Esophagus mucosa (tissue), 1 donor: ENCODE measurements at regions not wholly inside any gene's neighbourhood (a gene's known extent, or its start where the extent isn't known, plus 50 kb on each side); places are given as distances from the start of the nearest gene placed in this dataset.
"Not testable (repeated sequence)": the region's sequence is repeated elsewhere in the genome, so short reads cannot be mapped to it uniquely, and the experiment has no call there.

ENCODE experiments used
- ATAC-seq: fragments of 200-7000 bp; cut with Tn5 transposase; one replicate; pipeline ENCODE4 v1.9.1; 2020
- donor health status: DM: yes; HTN: yes; CAD: no.

DNA sequence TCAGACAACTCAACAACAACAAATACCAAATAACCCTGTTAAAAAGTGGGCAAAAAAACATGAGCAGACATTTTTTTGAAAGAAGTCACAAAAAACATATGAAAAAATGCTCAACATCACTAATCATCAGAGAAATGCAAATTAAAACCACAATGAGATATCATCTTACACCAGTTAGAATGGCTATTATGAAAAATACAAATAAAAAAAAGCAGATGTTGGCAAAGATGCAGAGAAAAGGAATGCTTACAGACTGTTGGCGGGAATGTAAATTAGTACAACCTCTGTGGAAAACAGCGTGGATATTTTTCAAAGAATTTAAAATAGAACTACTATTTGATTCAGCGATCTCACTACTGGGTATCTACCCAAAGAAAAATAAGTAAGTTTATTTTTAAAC, 114.0 kb downstream of the SLC38A4 start:
- ATAC-seq = no peak

DNA sequence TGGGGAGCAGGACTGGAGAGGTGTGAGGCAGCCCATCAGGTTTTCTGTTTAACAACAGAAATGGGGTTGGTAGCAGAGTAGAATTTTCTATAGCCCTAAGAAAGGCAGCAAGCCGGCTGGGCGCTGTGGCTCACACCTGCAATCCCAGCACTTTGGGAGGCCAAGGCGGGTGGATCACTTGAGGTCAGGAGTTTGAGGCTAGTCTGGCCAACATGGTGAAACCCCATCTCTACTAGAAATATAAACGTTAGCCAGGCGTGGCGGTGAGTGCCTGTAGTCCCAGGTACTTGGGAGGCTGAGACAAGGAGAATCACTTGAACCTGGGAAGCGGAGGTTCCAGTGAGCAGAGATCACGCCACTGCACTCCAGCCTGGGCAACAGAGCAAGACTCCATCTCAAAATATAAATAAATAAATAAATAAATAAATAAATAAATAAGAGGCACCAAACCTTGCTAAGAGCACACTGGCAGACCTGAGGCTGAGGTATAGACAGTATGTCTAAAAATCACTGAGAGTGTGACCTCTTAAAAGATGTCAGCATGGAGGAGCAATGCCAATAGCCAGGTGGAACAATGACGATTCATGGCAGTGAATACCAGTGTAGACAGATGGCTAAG, 115.6 kb downstream of the SLC38A4 start:
- ATAC-seq = no peak

DNA sequence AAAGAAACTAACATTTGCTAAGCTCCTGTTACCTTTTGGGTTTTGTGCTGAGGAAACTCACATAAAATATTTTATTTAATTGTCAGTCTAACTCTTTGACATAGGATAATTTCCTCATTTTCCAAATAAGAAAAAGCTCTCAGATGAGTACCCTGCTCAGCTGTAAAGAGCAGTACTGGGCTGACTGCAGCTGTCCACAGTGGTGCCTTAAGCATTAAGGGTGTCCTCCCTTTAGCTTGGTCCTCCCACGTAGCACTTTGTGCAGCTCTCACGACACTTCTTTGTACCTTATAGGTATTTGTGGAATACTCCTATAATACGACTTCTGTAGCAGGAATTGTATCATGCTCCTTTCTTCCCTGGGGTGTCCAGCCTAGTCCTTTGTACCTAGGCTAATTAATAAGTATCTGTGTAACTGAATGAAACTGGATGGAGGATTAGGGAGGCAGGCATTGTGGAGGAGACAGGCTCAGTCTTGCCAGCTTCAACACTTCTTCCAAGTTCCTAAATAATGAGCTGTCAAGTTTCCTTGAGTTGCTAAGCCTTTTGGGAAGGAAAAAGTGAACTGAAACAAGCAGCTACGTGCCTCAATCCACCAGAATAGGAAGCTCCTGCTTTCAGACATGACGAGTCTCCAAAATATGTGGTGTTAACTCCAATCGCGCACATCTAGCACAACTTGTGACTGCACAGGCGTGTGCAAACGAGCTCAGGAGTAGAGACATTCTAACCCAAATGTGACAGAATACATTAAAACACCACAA, 123.0 kb downstream of the SLC38A4 start:
- peak; percentile 96 for ATAC-seq

DNA sequence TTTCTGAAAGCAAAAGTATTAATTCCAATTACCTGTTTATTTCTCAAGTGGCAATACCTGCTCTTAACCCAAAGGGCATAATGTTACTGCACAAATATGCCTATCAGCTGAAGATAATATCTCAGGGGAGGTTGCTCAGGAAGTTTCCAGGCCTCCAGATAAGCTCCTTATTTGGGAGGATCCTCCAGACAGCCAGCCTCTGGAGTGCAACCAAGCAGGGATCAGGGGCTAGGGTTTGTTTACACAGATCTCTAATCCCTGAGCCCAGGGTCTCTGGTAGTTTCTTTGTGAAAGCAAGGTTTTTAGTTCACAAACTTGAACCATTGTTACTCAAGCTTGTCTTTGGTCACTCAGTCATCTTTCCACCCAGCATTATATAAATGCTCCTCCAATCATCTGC, 124.4 kb downstream of the SLC38A4 start:
- no peak for ATAC-seq

DNA sequence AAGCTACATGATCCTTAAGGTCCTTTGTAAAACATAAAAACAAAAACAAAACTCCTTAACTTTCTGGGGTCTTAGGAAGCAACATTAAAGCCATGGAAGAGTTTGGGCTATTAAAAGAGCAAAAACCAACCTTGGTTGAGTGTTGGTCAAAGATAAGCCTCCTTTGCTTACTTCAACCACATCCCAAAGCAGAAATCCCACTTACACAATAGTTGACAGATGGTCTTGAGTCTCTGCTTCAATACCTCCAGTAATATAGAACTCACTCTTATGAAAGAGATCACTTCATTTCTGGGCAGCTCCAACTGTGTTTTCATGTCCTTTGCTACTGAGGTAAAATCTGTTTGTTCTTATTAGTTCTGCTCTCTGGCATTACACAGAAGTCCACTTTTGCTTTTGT, 125.8 kb downstream of the SLC38A4 start:
- ATAC-seq = no peak

DNA sequence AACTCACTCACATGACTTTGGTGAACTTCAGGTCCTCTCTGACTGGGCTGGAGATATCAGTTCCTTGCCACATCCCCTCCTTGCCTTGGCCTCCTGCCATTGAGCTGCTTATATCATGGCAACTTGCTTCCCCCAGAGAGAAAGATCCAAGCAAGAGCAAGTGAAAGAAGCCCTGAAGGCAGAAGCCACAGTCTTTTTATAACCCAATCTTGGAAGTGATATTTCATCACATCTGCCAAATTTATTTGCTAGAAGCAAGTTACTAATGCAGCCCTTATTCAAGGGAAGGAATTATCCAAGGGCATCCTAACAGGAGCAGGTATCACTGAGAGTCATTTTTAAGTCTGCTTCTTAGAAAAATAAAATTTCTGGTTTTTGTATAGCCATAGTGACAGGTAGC, 127.8 kb downstream of the SLC38A4 start:
- ATAC-seq = no peak

DNA sequence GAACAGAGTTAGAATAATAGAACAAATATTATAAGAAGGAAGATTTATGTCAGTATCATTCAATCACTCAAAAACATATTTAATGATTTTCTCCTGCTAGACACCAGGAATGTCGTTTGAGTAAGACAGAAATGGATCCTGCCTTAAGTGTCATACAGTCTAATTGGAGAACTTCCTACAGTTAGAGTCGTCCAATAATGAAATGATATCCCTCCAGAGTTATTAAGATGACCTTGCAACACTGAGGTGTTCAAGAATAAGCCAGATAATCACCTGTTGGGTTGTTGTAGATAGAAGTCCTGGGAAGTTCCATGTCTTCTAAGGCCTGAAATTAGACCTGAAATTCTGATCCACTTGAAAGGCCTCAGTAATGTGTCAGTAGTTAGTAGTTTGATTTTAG, 132.3 kb downstream of the SLC38A4 start:
- no peak for ATAC-seq

DNA sequence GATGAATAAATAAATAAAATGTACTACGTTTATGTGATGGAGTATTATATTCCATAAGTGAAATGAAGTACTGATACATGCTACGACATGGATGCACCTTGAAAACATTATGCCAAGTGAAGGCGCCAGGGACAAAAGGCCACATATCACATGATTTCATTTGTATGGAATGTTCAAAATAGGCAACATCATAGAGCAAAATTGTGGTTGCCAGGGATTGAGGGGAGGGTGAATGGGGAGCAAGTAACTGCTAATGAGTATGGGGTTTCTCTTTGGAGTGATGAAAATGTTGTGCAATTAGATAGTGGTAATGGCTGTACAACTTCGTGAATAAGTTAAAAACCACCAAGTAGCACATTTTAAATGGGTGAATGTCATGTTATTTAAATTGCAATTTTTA, 132.8 kb downstream of the SLC38A4 start:
- no peak for ATAC-seq

DNA sequence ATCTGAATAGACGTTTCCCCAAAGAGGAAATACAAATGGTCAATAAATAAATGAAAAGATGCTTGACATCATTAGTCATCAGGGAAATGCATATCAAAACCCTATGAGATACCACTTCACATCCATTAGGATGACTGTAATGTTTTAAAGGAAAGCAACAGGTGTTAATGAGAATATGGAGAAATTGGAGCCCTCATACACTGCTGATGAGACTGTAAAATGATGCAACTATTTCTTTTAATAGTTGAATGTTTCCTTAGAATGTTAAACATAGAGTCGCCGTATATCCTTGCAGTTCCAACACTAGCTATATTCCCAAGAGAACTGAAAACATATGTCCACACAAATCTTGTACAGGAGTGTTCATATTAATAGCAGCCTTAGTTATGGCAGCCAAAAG, 133.2 kb downstream of the SLC38A4 start:
- ATAC-seq = no peak

DNA sequence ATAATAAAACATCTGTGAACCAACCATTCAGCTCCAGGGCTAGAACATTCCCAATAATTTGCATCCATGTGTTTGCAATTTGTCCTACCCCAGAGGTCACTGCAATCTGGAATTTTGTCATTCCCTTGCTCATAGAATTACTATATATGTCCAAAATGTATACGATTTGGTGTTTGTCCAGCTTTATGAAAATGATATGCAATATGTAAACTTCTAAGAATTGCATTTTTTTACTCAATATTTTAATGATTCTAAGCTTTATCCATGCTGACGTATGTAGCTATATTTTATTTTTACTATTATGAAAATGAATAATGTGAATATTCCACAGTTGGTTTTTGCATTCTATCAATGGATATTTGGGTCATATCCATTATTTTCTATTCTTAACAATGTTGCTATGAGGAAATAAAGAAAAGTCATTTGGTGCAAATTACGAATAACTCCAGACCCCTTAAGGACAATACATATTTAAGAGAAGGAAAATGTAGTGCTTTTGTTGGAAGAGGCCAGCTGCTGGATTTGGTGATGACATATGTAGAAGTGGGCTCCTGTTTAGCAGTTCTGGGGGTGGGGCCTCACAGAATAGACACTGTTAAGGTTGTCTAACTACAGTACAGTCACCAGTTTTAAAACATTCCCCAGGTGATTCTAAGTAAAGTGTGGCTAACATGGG, 139.4 kb downstream of the SLC38A4 start:
- ATAC-seq = no peak

DNA sequence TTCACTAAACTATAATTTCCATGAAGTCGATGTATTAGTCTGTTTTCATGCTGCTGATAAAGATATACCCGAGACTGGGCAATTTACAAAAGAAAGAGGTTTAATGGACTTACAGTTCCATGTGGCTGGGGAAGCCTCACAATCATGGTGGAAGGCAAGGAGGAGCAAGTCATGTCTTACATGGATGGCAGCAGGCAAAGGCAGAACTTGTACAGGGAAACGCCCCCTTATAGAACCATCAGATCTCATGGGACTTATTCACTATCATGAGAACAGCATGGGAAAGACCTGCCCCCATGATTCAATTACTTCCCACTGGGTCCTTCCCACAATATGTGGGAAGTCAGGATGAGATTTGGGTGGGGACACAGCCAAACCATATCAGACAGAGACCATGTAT, 141.6 kb downstream of the SLC38A4 start:
- not testable (repeated sequence) for ATAC-seq

DNA sequence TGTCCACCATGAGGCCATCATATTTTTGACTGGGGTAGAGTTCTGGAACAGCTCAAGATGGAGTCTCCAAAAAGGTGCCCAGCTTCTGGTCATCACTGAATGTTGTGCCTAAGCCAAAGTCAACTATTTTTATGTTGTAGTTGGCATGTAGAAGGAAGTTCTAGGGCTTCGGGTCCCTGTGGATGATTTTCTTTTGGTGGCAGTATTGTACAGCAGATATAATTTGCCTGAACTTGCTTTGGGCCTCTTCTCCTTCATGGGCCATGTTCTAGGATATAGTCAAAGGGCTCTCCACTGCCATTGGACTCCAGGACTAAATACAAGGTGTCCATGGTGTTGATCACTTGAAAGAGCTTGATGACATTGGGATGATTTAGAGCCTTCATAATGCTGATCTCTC, 143.6 kb downstream of the SLC38A4 start:
- ATAC-seq = no peak

DNA sequence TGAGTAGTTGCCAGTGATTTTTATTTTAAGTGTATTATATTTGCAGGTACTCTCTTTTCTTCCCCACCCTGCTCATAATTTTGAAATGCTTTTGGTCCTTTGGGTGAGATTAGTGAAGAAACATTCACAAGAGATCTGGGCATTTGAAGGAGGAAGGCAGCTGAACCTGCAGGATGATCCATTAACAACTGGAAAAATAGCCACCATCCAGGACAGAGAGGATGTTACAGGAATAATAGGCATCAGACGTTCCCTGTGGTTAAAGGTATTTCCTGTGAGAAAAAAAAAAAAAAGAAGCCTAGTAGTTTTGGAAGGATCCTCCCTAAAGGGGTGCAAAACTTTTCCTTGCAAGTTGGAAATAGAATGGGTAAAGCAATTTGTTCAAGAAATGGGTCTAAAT, 145.3 kb downstream of the SLC38A4 start:
- ATAC-seq = no peak

DNA sequence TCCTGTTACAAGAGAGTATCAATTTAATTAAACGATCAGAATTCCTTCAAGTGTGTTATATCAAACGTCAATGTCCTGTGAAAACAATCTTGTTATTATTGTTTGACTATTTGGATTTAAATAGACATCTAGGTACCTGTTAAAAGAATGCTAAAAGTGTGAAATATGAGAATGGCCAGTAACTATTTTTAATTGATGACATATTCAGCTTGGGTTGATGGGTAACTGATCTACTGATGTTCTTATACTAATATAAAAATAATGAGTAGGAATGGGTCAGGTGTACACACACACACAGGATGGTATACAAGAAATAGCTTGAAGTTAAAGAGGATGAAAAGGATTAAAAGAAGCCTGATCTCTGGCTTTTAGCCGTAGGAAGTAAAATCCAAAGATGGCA, 146.0 kb downstream of the SLC38A4 start:
- no peak for ATAC-seq

DNA sequence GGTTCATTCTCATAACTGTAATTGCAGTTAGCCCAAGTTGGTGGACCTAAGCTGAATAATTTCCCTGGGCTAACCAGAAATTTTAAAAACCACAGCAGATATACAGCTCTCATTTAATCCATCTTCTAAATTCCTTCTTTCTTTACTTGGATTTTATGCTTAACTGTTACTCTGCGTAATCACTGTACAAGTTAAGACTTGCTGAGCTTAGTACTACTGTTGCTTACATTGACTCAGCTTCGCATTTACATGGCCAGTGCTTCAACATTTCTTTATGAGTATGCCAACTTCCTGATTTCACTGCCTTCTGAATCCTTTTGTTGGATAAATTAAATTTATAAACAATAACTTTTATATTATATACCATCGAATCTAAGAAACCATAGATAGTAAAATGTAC, 147.4 kb downstream of the SLC38A4 start:
- ATAC-seq = peak; percentile 75

DNA sequence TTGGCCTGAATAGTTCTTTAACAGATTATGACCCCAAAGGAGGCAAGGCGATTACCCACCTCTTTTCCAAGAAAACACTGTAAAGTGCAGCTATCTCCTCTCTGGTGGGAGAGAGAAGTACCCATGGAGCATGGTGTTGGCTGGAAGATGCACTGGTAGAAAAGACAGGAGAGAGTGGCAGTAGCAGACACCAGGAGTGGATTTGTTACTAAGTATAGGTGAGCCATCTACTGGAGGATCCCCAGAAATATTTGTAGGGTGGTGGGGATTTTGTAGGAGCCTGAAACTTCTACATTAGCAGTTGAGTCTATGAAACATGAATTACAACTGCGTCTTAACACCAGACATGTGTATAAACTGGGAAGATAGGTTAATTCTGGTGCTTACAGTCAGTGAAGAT, 148.0 kb downstream of the SLC38A4 start:
- ATAC-seq = peak; percentile 52

DNA sequence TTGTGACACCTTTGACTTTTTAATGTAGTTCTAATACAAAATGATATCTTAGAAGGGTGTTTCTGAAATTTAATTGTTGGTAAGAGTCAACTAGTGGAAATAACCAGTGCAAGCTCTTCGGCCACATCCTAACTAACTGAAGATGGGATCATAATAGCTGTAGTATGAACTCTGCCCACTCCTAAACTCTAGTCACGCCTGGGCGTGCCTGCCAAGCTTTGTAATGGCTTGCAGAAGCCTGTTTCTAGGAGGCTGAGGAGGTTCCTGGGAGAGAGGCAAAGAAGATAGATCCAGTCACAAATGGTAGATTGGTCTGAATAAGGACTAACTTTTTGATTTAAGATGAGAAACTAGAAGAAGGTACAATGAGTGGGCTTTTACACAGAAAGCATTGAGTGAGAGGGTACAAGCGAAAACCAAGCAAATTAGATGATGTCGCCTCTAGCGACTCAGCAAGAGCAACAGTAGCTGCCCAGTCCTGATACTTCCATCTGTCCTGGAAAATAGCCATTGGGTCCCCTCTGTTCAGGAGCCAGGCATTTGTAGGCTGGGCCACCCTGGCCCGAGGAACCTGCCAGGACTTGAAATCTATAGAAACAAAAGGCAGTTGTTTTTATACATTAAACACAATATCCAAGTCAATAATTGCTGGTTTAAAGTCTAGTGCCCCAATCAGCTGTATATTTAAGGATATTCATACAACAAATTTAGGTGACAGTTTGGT, 148.8 kb downstream of the SLC38A4 start:
- peak; percentile 76 for ATAC-seq

DNA sequence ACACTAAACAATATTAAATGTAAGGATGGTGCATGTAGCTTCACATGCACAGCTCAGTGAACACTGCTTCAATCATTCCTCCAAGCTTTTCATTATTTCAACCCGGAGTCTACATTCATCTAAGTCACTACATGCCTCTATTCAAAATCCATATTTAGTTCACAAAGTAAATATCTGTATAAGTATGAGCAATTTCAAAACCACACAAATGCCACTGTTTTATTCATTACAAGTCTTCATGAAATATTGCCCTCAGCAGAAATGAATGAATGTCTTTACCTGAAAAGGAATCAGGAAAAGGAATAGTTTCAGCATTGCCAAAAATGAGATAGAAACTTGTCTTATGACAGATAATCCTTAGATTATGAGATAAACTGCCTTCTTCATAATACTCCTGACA, 149.4 kb downstream of the SLC38A4 start:
- peak; percentile 20 for ATAC-seq

DNA sequence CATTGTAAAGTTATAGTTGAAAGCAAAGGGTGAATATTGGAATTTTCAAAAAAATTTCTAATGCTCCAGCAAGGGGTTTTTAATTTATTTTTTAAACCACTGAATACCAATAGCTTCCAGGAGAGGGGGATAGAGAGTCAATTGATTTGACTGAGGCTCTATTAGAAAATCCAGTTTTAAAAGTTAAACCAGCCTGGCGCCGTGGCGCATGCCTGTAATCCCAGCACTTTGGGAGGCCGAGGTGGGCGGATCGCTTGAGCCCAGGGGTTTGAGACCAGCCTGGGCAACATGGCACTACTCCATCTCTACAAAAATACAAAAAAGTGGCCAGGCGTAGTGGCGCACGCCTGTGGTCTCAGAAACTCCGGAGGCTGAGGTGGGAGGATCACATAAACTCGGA, 150.1 kb downstream of the SLC38A4 start:
- peak; percentile 31 for ATAC-seq

DNA sequence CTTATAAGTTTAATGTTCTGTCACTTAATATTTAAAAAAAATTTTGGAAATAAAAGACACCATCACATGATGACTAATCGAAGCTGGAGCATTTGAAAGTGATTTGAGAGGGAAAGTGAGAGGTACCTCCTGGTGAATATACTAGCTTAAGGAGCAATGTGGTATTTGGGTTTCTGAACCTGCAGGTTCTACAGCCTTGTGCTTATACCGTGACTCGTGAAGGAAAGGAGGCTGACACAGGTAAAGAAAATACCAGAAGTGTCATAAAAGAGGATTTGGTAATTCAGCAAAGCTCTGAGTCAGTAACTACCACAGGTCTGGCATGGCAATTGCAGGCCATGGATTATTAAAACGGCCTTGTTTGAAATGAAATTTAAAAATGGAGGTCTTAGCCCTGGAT, 151.0 kb downstream of the SLC38A4 start:
- peak; percentile 87 for ATAC-seq

DNA sequence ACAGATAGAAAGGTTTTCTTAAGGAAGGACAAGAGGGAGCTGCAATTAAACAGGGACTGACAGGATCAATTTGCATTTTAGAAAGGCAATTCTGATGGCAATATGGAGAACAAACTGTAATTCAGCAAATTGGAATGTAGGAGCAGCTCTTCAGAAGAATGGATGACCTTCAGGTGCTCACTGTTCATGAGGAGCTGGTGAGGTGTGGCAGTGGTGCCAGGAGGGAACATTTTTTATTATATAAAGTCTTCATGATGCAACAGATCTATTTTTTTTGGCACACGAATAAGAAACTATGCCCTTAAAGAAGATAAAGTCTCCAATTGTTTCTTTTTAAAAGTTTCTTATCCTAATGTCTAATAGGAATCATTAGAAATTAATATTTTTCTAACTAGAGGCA, 151.7 kb downstream of the SLC38A4 start:
- peak; percentile 30 for ATAC-seq

DNA sequence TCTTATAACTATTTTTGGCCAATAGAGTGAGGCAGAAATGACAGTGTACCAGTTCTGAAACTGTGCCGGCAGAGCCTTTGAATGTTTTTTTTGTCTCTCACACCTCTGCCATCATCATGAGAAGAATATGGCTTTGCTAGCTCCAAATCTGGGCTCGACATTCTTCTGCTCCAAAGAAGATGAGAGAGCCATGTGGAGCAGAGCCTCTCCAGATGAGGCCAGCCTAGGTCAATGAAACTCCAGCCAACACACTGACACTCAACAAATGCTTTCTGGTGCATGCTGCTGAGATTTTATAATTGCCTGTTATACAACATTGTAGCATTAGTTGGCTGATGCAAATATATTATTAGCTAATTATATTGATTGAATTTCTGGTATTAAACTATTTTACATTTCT, 154.7 kb downstream of the SLC38A4 start:
- ATAC-seq = no peak

DNA sequence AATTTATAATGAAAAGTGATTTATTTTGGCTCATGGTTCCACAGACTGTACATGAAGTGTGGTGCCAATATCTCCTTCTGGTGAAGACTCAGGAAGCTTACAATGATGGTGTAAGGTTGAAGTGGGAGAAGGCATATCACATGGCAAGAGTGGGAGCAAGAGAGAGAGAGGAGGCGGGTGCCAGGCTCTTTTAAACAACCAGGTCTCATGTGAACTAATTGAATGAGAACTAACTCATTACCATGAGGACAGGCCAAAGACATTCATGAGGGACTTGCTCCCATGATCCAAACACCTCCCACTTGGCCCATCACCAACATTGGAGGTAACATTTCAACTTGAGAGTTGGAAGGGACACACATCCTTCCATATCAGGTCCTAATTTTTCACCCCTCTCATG, 155.2 kb downstream of the SLC38A4 start:
- no peak for ATAC-seq
